CD14-positive monocyte (primary cell): ENCODE measurements at regions not wholly inside any gene's neighbourhood (a gene's known extent, or its start where the extent isn't known, plus 50 kb on each side); places are given as distances from the start of the nearest gene placed in this dataset.

Experiments
- DNase-seq, 3 donors: peaks; one replicate each; pipeline ENCODE4 v3.0.0-alpha.2; 2011 to 2022
- H2AFZ ChIP-seq: 2 replicates; pipeline ENCODE4 v1.6.0; 2012; ENCODE audit warnings: mild to moderate bottlenecking, low read depth, low read length, inconsistent platforms; ENCODE audit not compliant: insufficient read depth, poor library complexity, severe bottlenecking
- H3K27ac ChIP-seq, 2 donors: 1 replicate in 1 of 2; 2 replicates in 1 of 2; pipeline ENCODE4 v1.5.1; 2012 to 2013; ENCODE audit warnings: low read length in 2 of 2, control low read depth in 1 of 2, inconsistent platforms in 1 of 2, low read depth in 1 of 2, mild to moderate bottlenecking in 1 of 2
- H3K27me3 ChIP-seq, 2 donors: one replicate each; pipeline versions ENCODE4 v1.6.0 to v1.6.1; 2011 to 2013; ENCODE audit warnings: low read length in 2 of 2; ENCODE audit not compliant: control insufficient read depth in 2 of 2, insufficient read depth in 2 of 2
- H3K36me3 ChIP-seq, 2 donors: replicated peaks in 1 of 2; 1 replicate in 1 of 2; 2 replicates in 1 of 2; pipeline versions ENCODE4 v1.5.1 to v1.6.1; 2012 to 2013; ENCODE audit warnings: low read length in 2 of 2, control low read depth in 1 of 2, inconsistent platforms in 1 of 2, mild to moderate bottlenecking in 1 of 2; ENCODE audit not compliant: insufficient read depth in 2 of 2, control insufficient read depth in 1 of 2
- H3K4me1 ChIP-seq, 2 donors: 1 replicate in 1 of 2; 2 replicates in 1 of 2; pipeline versions ENCODE4 v1.5.1 to v1.6.1; 2012 to 2013; ENCODE audit warnings: low read length in 2 of 2, control low read depth in 1 of 2, inconsistent platforms in 1 of 2, mild to moderate bottlenecking in 1 of 2, moderate library complexity in 1 of 2; ENCODE audit not compliant: insufficient read depth in 2 of 2, control insufficient read depth in 1 of 2
- H3K4me2 ChIP-seq: replicated peaks from 2 replicates; pipeline ENCODE3; 2012; ENCODE audit warnings: low read length, moderate library complexity, mild to moderate bottlenecking; ENCODE audit not compliant: poor library complexity, severe bottlenecking; ENCODE audit errors: extremely low read depth
- H3K4me3 ChIP-seq, 3 experiments: fragments of 200-600 bp in 1 of 3; sonication (generic) in 1 of 3; replicated peaks in 1 of 3; 1 replicate in 2 of 3; 2 replicates in 1 of 3; pipeline ENCODE4 v1.5.1; 2011 to 2013; ENCODE audit warnings: low read length in 3 of 3, mild to moderate bottlenecking in 3 of 3, control low read depth in 2 of 3, low read depth in 2 of 3, inconsistent platforms in 1 of 3, moderate library complexity in 1 of 3
- H3K79me2 ChIP-seq: 2 replicates; pipeline ENCODE4 v1.6.0; 2012; ENCODE audit warnings: mild to moderate bottlenecking, control low read depth, inconsistent platforms, low read length, moderate library complexity; ENCODE audit not compliant: insufficient read depth
- H3K9ac ChIP-seq: 2 replicates; pipeline ENCODE4 v1.6.0; 2017; ENCODE audit warnings: low read length, mild to moderate bottlenecking; ENCODE audit not compliant: insufficient read depth, poor library complexity, severe bottlenecking
- H3K9me3 ChIP-seq, 2 donors: replicated peaks in 1 of 2; 1 replicate in 1 of 2; 2 replicates in 1 of 2; pipeline versions ENCODE4 v1.5.1 to v1.6.1; 2012 to 2013; ENCODE audit warnings: low read length in 2 of 2, control low read depth in 1 of 2; ENCODE audit not compliant: control insufficient read depth in 1 of 2, insufficient read depth in 1 of 2
- H4K20me1 ChIP-seq: 2 replicates; pipeline ENCODE4 v1.6.0; 2012; ENCODE audit warnings: mild to moderate bottlenecking, low read length, control low read depth, moderate library complexity; ENCODE audit not compliant: insufficient read depth
- H3K27ac Mint-ChIP-seq, 7 donors: one replicate each; pipeline ENCODE4 v1.8.0; 2020; ENCODE audit warnings: mild to moderate bottlenecking in 7 of 7, mixed read lengths in 7 of 7, moderate library complexity in 6 of 7, inconsistent platforms in 2 of 7
- H3K27me3 Mint-ChIP-seq, 3 donors: one replicate each; pipeline ENCODE4 v1.8.0; 2021 to 2022; ENCODE audit warnings: low read depth in 3 of 3, mild to moderate bottlenecking in 3 of 3, mixed read lengths in 3 of 3, moderate library complexity in 3 of 3, inconsistent platforms in 1 of 3
- H3K36me3 Mint-ChIP-seq, 2 donors: one replicate each; pipeline ENCODE4 v1.8.0; 2020; ENCODE audit warnings: mixed read lengths in 2 of 2, inconsistent platforms in 1 of 2, mild to moderate bottlenecking in 1 of 2
- H3K4me1 Mint-ChIP-seq: one replicate; pipeline ENCODE4 v1.8.0; 2020; ENCODE audit warnings: mild to moderate bottlenecking, mixed read lengths
- H3K4me3 Mint-ChIP-seq, 2 donors: one replicate each; pipeline ENCODE4 v1.8.0; 2020; ENCODE audit warnings: mild to moderate bottlenecking in 2 of 2, mixed read lengths in 2 of 2, moderate library complexity in 1 of 2
- H3K9me3 Mint-ChIP-seq, 7 donors: one replicate each; pipeline ENCODE4 v1.8.0; 2020 to 2022; ENCODE audit warnings: mixed read lengths in 7 of 7, mild to moderate bottlenecking in 6 of 7, moderate library complexity in 6 of 7, inconsistent platforms in 2 of 7
- CTCF ChIP-seq: fragments of 200-600 bp; IDR thresholded peaks from one replicate; pipeline ENCODE4 v1.8.0; 2022; ENCODE audit warnings: antibody characterized with exemption, mild to moderate bottlenecking
- WGBS: methylation state at CpG from one replicate; pipeline ENCODE4 v1.1.5; 2013; ENCODE audit warnings: missing lambda C conversion rate; ENCODE audit not compliant: insufficient coverage; 5-methylcytosine and 5-hydroxymethylcytosine counted together
- intact Hi-C, 2 donors: fragments of 100-400 bp; cut with micrococcal nuclease; formaldehyde crosslinking; loops; one replicate each; pipeline versions ENCODE4 v1.15.0 to v1.15.1; 2023

GRCh38 chr1:166700696-166701095 lies 138.6 kb upstream of the POGK start:
- Histone ChIP-seq H3K9me3 (no peaks in the 10 kb centered on the region), H3K4me2 (no peak overlapping the region), H3K36me3 (no peaks in the 10 kb centered on the region), H3K9ac (no peak overlapping the region), H2AFZ (no peak overlapping the region), H3K27ac (no peak overlapping the region), H3K27me3 (no peaks in the 10 kb centered on the region), H3K4me1 (no peaks in the 10 kb centered on the region), H3K79me2 (no peaks in the 10 kb centered on the region), H3K4me3 (no peak overlapping the region), H4K20me1 (no peaks in the 10 kb centered on the region)
- Mint-ChIP-seq H3K27ac (no peak overlapping the region), H3K4me1 (no peaks in the 10 kb centered on the region), H3K27me3 (peaks cover 0 to 3% (median 0%) of the 10 kb centered on the region in 3 donors), H3K36me3 (no peaks in the 10 kb centered on the region), H3K9me3 (peaks cover 0 to 2% (median 0%) of the 10 kb centered on the region in 7 donors), H3K4me3 (no peak overlapping the region)
- DNase-seq = no peak
- intact Hi-C loops = no loop called here
- 85% methylated on average over 4 of the region's 4 CpGs for WGBS
- no peak for TF ChIP-seq CTCF

- Histone ChIP-seq H3K9ac (no peak overlapping the region), H3K36me3 (no peaks in the 10 kb centered on the region), H3K27me3 (no peaks in the 10 kb centered on the region), H3K4me1 (no peaks in the 10 kb centered on the region), H3K9me3 (no peaks in the 10 kb centered on the region), H3K27ac (no peak overlapping the region), H3K79me2 (no peaks in the 10 kb centered on the region), H3K4me3 (no peak overlapping the region), H2AFZ (no peak overlapping the region), H3K4me2 (no peak overlapping the region), H4K20me1 (no peaks in the 10 kb centered on the region)
- Mint-ChIP-seq H3K27ac (no peak overlapping the region), H3K27me3 (peaks cover 0 to 4% (median 2%) of the 10 kb centered on the region in 3 donors), H3K36me3 (no peaks in the 10 kb centered on the region), H3K9me3 (peaks cover 0 to 2% (median 0%) of the 10 kb centered on the region in 7 donors), H3K4me1 (no peaks in the 10 kb centered on the region), H3K4me3 (no peak overlapping the region)
- intact Hi-C loops = no loop called here
- DNase-seq = no peak
- TF ChIP-seq CTCF = no peak
- WGBS = no CpG with 5 or more reads among the region's 1 CpG
These were observed 137.6 kb upstream of the POGK start for GRCh38 chr1:166701603-166702100.
